ENCODE measurements at regions not wholly inside any gene's neighbourhood (a gene's known extent, or its start where the extent isn't known, plus 50 kb on each side); places are given as distances from the start of the nearest gene placed in this dataset.

DNA sequence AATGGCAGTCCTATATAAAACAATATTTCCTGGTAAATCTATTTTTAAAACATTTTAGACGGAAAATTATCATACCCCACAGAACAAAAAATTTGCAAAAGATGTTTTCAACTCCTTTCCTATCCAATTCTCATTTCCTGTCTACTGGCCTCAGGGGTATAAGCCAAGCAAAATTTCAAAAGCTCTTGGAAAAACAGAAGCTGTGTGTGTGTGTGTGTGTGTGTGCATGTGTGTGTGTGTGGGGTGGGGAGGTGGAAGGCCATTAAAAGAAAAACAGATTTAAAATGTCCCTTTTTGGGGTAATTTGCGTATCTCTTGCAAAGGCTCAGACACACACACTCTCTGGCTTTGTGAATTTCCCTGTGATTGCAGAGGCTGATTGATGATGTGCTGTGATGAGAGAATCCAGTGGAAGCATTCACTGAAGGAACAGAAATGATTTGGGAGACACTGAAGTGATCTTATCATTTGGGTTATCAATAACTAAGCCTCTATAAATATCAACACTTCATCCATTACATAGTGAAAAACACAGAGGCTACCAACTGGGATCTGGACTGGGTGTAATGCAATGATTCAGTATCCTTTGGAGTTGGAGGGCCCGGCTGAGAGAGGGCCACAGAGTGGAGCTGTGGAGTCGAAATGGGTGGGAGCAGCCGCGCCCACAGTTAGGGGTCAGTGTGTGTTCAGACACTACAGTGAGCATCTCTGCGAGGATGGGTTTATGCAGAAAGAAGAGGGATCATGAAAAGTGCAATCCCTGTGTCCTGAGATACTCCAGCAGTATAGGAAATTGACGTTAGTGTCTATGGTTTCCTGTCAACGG is 106.8 kb upstream of the PREP start:
- in situ Hi-C loops (cut with HindIII; ENCODE audit: low sequenced_read_pairs), result no loop called here

DNA sequence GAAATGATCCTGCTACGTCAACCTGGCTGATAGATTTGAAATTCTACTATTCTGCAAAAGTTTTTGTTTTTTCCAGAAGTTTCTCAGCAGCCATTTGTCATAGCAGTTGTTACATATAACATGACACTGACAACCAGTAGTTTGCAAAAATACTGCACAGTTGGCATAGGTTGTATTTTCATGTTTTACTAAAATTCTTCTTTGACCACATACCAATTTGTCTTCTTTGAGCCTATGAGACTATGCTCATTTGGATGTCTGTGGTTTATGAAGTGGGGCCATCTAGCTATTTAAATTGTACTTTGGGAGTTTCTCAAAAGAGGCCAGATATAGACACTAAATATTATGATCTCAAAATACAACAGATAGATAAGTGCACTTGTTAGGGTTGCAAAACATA is 104.9 kb upstream of the PREP start:
- in situ Hi-C loops (cut with HindIII; ENCODE audit: low sequenced_read_pairs), result no loop called here
- DNase-seq (ENCODE audit: low spot score), result no peak

More for the DNA sequence above, 106.8 kb upstream of the PREP start:
- peak; percentile 86 for DNase-seq (ENCODE audit: low spot score)

DNA sequence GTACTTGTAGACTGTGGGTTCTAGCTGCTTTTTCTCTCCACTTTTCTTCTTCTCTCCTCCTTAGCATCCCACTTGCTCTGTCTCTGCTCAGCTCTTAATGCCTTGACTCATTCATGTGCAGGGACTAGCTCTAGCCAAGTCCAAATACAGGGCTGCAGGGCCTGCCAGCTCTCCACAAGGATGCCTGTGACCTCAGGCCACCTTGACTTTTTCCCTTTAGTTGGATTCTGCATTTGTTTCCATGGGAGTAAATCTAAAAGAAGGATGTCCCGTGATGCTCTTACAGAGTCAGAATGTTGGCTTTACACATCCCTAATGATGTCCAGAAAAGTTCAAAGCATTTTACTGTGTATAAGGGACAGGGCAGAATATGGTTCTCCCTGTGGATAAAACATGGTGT is 101.8 kb upstream of the PREP start:
- peak; percentile 60 for DNase-seq (ENCODE audit: low spot score)
- in situ Hi-C loops (cut with HindIII; ENCODE audit: low sequenced_read_pairs), result no loop called here

DNA sequence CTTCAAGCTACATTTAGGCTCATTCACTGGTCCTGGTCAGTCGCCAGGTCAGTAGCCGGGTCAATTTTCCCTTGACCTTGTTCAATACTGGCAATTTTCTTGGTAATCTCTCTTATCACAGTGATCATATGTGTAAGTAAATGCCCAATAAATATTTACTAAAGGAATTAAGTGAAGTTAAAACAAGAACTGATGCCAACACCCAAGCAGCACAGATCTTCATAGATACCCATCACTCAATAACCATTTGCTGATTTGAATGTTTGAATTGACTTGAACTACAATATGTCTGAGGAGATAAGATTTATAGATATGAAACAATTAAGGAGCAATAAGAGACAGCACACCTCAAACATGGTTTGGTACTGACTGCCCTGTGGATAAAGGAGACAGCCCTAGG is 100.8 kb upstream of the PREP start:
- DNase-seq (ENCODE audit: low spot score), result no peak
- in situ Hi-C loops (cut with HindIII; ENCODE audit: low sequenced_read_pairs), result no loop called here

DNA sequence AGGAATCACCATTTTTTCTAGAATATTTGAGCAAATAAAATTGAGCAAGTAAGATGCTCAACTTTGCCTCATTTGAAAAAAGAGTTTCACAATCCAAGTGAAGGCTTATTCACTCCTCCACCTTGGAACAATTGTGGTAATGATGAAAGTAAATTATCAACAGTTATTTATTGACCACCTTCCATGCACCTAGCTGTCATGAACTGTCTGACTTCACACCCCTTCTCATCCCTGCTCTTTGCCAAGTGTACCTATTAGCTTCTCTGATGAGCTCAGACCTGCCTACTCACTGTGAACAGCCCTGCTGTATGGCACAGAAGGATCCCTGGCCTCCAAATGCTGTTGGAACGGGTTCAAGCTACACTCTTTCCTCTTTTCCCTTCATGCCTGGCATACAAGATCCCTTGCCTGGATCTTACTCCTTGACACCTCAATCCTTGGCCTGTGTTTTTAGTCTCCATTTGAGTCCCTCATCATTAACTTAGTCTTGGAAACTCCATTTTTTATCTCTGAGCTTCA is 99.0 kb upstream of the PREP start:
- in situ Hi-C loops (cut with HindIII; ENCODE audit: low sequenced_read_pairs), result no loop called here
- peak; percentile 51 for DNase-seq (ENCODE audit: low spot score)

DNA sequence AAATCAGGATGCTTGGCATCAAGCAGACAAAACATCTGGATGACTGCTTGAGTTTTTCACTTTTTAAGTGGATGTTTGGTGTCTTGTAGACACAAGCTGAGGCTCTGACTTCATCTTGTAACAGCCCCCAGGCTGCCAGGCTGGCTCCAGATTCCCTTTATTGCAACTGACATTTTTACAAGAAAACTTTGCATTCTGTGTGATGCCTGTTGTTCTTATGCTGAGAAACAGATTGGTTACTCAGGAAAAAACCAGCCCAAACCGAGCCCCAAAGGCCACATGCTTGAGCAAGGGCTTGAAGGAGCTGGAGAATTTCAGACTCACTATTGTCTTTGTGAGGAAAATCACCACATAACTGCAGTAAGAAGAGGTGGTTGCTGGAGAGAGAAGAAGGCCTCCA is 98.4 kb upstream of the PREP start:
- DNase-seq (ENCODE audit: low spot score), result no peak
- in situ Hi-C loops (cut with HindIII; ENCODE audit: low sequenced_read_pairs), result no loop called here

DNA sequence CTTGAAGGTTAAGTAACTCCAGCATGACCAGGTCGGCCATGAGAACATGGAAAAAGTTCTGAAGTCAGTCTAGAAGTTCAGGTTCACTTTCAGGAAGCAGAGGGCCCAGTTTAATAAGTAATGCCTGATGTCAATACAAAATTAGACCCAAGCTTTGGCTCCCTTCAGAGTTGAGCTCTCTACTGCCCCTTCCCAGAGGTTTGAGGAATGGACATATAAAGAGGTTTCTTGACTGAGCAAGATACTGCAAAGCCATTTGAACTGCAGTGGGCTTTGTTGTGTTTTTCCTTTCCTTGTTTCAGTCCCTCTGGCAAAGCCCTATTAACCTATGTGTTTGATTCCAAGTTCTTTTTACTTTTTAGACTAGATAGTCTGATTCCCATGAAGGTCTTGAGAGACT is 97.8 kb upstream of the PREP start:
- in situ Hi-C loops (cut with HindIII; ENCODE audit: low sequenced_read_pairs), result no loop called here
- no peak for DNase-seq (ENCODE audit: low spot score)

DNA sequence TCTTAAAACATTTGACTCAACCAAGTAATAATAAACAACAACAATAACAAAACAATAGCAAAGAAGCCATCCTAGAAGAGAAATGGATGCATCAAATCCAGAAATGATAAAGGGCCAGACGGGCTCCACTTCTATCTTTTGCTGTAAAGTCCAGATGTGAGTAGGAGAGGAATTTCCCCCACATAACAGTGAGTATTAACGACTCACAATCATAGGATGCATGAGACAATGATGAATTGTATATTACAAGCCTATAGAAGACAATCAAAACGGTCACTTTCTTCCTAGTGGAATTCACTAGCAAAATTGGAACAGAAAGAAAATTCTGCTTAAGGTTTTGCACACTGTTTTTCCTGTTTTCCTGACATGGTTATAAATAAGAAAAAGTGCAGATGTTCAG is 97.0 kb upstream of the PREP start:
- DNase-seq (ENCODE audit: low spot score), result no peak
- in situ Hi-C loops (cut with HindIII; ENCODE audit: low sequenced_read_pairs), result no loop called here

DNA sequence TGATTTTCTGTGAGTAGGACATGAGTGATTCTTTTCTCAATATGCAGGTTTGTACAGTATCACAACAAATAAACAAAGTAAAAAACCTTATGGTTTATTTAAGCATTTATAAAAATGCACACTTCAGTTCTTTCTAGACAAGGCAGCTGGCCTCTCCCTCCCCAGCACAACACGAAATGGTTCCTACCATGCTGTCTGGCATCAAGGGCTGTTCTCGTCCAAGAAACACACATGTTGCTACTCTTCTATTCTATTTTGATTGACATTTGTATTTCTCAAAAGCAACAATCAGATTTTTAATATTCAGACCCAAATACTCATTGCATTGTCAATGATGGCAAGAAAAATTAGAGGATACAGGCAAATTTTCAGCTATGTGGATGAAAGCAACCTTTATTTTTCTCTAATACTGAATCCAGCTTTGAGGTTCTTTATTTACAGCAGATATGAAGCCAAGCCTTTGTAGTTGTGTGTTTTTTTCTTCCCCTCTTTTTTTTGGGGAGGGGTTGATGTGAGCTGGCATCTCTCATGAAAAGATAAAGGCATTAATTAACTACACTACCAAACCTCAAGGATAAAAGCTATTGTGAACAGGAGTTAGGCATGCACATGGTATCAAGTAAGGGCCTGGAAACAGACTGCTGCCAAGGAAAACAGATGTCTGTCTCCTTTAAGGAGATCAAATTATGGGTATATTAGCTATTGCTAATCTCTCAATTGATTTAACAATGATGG is 96.4 kb upstream of the PREP start:
- in situ Hi-C loops (cut with HindIII; ENCODE audit: low sequenced_read_pairs), result no loop called here
- no peak for DNase-seq (ENCODE audit: low spot score)

DNA sequence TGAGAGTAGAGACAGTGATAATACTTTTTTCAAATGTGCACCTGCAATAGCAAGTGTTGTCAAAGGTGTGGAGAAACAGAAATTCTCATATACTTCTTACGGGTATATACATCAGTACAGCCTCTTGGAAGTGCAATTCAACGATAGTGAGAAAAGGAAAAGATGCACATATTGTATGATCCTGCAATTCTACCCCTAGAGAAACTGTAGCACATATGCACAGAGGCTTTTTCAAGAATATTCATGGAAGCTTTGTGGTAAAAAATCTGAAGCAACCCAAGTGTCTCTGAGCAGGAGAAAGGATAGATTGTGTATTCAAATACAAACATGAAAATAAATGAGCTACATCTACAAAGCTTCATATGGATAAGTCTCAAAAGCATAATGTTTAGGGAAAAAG is 94.7 kb upstream of the PREP start:
- DNase-seq (ENCODE audit: low spot score), result no peak
- in situ Hi-C loops (cut with HindIII; ENCODE audit: low sequenced_read_pairs), result no loop called here

DNA sequence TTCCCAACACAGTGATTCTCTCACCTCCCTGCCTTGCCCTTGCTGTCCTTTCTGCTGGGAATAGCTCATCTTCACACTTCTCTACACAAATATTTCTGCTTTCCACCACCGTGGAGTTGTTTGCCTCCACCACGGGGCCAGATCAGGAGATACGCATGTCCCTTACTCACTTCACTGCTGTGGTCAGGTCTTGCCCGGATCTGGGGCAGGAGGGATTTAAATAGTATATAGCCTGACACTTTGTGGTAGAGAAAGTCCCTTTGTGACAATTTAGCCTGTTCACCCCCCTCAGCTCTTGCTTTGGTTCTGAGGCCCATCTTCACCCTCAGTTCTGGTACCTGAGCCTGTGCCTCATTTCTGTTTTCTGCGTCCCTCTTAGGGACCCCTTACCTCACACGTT is 92.6 kb upstream of the PREP start:
- DNase-seq (ENCODE audit: low spot score), result no peak
- in situ Hi-C loops (cut with HindIII; ENCODE audit: low sequenced_read_pairs), result no loop called here

DNA sequence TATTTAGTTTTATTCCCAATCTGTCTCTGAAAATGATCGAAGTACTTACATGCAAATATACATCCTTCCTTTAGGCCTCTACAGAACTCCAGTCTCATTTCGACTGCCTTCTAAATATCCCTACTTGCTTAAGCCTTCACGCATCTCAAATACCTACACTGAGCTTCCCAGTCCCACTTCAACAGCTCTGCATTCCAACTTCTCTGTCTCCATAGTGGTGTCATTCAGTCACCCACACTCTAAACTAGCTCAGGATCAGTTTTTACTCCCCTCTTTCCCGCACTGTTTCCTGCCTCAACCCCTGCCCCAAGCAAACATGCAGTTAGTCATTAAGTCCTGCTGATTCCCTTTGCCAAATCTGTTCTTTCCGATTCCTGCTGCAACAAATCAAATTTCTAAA is 91.8 kb upstream of the PREP start:
- DNase-seq (ENCODE audit: low spot score), result no peak
- in situ Hi-C loops (cut with HindIII; ENCODE audit: low sequenced_read_pairs), result no loop called here

DNA sequence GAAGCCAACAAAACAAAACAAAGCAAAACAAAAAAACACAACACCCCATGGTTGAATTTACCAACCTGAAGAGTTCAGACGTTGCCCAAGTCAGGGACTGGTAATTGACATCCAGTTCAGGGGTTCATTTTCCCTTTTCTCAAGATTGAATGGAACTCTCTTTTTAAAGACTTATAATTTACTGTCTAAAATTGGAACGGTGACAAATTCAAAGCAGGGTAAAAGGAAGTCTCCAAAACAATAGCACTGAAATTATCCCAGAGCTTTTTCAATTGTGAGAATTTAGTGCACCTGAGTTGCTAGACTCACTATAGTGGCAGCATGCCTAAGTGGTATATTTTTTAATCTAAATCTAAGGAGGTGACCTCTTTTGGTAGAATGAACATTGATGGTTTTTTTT is 90.9 kb upstream of the PREP start:
- no peak for DNase-seq (ENCODE audit: low spot score)
- in situ Hi-C loops (cut with HindIII; ENCODE audit: low sequenced_read_pairs), result no loop called here

DNA sequence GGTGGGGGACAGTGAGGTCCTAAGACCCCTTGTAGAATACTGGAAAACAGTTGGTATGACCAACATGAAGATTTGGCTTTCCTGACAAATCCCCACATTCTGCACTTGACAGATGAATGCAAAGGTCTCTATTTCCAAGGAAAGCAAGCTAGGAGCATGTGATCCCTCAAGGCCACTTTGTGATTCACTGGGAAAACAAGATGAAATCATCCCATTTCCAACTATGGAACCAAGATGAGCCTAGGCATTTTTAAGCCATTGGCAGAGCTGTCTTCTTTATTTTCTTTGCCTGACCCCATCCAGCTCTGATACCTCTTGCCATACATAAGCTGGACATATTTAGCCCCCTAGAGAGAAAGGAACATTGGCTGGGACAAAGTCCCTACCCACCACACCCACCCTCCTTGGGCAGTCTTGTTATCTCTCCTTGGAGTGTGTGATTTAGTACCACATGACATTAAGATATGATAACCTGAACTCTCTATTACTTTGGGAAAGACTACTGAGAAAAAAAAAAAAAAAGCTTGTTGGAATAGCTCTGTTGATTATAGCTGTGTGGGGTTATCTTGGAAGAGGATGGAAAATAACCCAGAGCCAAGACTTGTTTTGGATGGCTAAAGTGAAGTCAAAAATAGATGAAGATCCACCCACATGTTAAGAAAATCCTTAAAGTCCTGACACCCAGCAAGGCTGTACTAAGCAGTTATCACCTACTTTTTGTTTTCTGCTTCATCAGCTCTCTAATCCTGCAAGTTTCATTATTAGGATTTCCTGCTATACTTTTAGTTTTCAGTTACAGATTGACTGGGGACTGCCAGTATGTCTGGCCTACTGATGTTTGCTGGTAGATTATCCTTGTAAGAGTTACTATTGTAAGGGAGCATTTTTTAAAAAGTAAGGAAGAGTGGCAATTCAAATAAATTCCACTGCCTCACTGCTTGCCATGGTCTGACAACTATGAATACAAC is 90.1 kb upstream of the PREP start:
- no peak for DNase-seq (ENCODE audit: low spot score)
- in situ Hi-C loops (cut with HindIII; ENCODE audit: low sequenced_read_pairs), result no loop called here

DNA sequence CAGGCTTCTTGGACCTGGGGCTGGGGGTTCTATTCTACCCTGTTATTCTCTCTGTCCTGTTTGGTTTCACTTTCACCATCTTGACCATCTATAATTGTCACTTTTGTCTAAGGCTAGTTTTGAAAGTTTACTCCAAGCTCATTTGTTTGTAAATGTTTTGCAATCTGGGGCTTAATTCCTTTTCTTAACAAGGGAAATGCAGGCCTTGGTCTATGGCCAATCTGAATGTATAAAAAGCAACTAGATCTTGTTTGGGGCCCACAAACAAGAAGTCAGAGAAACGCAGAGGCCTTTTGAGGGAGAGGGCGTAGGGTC is 86.3 kb upstream of the PREP start:
- in situ Hi-C loops (cut with HindIII; ENCODE audit: low sequenced_read_pairs), result no loop called here
- no peak for DNase-seq (ENCODE audit: low spot score)

DNA sequence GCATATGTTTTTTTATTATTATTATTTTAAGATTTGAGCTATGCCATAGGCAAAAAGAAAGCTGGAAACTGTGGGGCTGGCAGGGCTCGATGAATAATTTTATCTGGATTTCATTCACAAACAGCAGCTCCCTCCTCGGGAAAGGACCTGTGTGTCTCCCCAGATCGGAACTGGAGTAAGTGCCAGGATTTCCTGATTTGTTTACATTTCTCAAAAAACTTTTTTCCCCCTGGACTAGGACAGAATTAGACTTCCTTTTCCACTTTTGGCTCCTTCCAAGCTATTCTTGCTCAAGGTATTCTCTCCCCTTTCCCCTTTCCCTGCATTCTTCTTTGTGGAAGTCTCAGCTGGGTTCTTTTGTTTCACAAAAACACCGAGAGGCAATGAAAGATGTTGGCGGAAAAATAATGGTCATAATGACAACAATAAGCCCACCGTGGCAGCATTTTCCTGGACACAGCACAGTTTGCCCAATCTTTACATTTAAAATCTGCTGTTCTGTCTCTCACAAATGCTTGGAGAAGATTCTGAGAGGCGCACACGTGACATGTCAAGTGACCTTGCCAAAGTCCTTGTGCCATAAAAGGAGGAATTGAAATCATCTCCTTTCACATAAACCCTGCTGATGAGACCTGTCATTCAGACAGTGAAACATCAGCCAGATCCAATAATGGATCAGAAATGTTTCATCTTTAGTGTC is 85.8 kb upstream of the PREP start:
- in situ Hi-C loops (cut with HindIII; ENCODE audit: low sequenced_read_pairs), result no loop called here
- DNase-seq (ENCODE audit: low spot score), result no peak

DNA sequence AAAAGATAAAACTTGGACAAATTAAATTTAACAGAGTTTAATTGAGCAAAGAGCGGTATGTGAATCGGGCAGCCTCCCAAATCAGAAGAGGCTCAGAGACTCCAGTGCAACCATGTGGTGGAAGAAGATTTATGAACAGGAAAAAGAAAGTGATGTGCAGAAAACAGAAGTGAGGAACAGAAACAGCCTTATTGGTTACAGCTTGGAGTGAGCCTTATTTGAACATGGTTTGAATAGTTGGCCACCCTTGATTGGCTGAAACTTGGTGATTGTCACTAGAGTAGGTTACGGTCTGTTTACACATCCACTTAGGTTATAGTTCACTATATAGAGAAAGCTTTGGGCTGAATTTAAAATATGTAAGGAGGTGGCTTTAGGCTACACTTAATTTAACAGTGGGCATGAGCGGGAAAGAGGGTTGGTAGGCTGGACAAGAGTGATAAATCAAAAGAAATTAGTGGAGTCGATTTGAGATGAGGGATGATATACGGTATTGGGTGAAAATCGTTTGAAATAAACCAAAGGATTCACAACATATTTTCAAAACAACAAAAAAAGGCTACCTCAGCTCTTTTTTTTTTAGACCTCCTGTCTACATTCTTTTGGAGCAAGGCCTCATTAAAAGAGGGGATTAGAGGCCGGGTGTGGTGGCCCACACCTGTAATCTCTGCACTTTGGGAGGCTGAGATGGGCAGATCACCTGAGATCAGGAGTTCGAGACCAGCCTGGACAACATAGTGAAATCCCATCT is 84.3 kb upstream of the PREP start:
- DNase-seq (ENCODE audit: low spot score), result no peak
- in situ Hi-C loops (cut with HindIII; ENCODE audit: low sequenced_read_pairs), result no loop called here

DNA sequence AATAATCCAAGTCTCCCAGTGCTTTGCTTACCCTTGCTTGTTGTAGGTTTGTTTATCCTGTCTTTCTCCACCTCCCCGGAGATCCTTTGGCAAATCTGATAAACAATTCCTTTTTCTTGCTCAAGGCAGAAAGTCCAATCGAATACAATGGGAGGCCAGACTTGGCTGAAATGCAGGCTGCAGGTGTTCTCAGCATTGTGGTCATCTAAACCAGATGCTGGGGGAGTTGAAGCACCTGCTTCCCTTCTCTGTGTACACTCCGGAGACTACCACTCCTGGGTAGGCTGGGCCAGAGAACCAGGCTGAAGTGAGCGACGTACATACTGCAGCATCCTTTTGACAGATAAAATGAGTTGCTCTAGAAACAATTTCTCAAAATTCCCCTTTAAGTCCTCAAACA is 82.6 kb upstream of the PREP start:
- no peak for DNase-seq (ENCODE audit: low spot score)
- in situ Hi-C loops (cut with HindIII; ENCODE audit: low sequenced_read_pairs), result no loop called here
